GM21576 (cell line): ENCODE measurements at regions not wholly inside any gene's neighbourhood (a gene's known extent, or its start where the extent isn't known, plus 50 kb on each side); places are given as distances from the start of the nearest gene placed in this dataset.
"Not testable (repeated sequence)": the region's sequence is repeated elsewhere in the genome, so short reads cannot be mapped to it uniquely, and the experiment has no call there.

Source experiments
- ATAC-seq: cut with Tn5 transposase; IDR thresholded peaks from one replicate; pipeline ENCODE4 v1.9.1; 2021; ENCODE audit warnings: mild to moderate bottlenecking, moderate library complexity; ENCODE audit not compliant: unreplicated experiment

DNA sequence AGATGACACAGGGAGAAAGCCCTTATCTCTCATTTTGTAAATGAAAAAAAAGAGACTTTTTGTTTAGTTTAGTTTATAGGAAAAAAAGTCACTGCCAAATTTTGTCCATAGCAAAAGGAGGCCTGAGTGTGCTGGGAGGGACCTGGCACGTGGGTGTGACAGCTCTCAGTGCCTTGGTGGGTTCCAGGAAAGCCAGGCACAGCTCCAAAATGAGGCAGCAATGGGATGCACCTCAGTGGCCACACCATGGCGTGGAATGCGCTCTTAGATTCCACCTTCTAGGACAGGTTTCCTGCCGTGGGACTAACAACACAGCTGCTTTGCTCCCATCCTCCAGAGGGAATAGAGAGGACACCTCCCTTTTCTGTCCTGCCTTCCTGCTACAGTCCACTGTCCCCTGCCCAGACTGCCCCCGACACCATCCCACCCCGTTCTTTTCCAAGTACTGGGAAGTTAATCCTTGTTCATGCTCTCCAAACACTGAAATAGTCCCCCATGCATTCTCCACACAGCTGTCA, 207.6 kb downstream of the EMP1 start:
- no peak for ATAC-seq

- ATAC-seq, result not testable (repeated sequence)
These were observed 194.8 kb downstream of the EMP1 start for GRCh38 chr12:13391375-13391774.

DNA sequence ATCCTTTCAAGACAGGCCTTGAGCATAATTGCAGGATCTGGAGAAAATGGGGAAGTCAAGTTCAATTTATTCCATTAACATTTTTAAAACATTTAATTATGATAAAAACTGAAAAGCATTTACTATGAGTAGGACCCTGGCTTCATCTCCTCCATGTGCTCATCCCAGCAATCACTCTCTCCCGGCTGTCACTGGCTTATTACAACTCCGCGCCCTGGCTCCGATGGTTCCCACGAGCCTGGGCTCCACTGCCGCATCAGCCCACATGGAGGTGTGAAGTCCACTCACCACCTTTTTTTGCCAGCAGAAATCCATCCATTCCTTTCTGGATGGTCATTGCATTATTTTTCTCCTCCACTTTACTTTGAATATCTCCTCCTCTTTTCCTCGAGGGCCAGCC, 194.4 kb downstream of the EMP1 start:
- ATAC-seq, result no peak

DNA sequence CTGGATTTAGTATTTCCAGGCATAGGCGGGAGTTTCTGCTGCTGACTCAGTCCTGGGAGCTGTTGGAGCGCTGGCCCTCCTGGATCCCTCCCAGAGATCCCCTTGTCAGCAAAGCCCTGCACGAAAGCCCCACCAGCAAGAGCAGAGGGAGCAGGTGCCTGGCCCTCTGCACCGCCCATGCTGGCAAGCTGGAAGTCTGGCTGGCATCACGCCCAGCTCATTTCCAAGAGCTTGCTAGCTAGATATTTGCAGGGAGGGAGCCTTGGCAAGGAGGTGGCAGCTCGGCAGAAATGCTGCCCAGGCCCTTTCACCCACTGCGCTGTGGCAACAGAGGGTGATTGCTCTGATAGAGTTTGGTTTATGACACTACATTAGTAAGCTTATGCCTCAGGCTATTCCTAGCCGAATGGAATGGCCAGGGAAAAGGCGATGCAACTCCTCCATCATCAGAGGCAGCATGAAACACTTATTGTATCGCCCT, 193.9 kb downstream of the EMP1 start:
- ATAC-seq, result no peak

- ATAC-seq, result no peak
These were observed 190.6 kb downstream of the EMP1 start for GRCh38 chr12:13387101-13387500.

DNA sequence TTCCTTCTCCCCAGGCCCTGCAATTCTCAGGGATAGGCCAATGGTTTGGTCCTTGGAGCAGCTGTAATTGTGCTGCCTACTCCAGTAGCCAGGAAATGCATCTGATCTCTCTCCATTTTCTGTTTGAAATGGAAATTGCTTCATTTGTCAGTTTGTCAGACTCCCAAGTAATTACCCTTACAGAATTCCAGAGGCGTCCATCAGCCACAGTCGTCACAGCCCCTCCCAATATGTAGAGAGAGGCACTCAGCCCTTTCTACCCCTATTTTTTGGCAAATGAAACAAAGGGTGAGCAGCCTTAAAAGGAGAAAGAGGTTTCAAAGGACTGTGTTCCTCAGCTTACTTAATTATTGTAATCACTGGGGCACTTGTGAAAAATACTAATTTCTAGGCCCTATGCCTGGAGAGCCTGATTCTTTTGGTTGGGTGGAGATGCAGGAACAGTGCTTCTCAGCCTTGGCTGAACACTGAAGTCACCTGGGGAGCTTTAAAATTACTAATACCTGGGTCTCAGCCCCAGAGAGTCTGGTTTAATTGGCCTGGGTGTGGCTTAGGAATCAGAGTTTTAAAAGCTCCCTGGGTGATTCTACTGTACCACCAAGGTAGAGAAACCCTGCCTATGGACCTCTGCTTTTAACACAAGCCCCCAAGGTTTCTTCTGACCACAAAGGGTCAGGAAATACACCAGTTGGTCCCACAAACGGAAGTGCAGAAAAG, 190.0 kb downstream of the EMP1 start:
- ATAC-seq, result no peak

DNA sequence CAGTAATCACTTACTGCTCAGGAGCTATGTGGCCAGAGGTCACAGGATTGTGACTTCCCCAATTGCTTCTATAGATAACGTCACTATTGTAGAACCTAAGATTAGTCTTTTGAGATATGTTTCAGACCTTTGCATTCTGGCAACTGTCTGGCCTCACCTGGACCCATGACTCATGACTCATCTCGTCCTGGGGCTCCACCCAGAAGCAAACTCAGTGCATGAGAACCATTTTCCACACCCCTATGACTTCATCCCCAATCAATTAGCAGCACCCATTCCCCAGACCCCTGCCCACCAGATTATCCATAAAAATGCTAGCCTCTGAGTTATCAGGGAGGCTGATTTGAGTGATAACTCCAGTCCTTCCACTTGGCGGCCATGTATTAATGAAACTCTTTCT, 186.9 kb downstream of the EMP1 start:
- no peak for ATAC-seq

GRCh38 chr12:13380297-13380696, 183.8 kb downstream of the EMP1 start:
- ATAC-seq, result no peak

DNA sequence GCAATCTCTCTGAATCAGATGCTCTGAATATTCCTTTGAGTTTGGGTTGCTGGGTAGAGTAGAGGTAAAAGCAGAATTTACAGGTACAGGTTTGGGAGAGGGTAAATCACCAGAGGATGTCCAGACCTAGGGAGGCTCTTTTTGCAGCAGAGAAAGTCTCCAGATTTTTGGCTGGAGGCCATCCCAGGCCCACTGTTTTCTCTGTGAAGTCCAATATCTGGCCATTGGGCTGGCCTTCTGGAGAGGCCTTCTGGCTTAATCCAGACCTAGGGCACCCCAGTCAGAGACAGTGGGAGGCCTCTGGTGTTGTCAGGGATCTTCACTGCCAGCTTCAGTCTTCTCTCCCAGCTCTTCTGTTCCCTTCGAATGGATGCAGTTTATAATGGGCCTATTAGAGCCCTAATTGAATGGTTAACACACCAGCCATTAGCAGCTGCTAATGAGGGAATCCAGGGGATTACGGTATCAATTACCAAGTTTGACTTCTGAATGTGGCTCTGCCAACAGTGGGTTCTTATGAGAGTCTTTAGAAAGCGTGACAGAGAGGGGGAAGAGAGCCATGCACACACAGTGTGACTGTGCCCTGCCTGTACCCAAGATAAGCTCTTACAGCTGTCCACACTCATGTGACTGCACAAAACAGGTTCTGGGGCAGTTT, 183.1 kb downstream of the EMP1 start:
- ATAC-seq, result no peak

DNA sequence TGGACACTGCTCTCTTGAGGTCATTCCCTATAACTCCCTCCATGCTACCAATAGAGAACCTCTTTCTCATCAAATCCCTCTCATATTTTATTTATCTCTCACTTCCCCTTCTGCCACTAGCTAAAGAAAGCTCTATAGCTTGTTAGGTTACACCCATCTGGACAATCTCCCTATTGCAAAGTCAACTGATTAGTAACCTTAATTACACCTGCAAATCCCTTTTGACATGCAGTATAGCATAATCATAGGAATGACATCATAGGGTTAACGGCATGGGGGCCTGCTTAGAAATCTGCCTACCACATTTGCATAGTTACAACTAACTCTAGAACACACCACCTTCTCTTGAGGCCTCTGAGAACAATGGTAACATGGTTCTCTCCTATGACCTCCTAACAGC, 181.2 kb downstream of the EMP1 start:
- no peak for ATAC-seq

DNA sequence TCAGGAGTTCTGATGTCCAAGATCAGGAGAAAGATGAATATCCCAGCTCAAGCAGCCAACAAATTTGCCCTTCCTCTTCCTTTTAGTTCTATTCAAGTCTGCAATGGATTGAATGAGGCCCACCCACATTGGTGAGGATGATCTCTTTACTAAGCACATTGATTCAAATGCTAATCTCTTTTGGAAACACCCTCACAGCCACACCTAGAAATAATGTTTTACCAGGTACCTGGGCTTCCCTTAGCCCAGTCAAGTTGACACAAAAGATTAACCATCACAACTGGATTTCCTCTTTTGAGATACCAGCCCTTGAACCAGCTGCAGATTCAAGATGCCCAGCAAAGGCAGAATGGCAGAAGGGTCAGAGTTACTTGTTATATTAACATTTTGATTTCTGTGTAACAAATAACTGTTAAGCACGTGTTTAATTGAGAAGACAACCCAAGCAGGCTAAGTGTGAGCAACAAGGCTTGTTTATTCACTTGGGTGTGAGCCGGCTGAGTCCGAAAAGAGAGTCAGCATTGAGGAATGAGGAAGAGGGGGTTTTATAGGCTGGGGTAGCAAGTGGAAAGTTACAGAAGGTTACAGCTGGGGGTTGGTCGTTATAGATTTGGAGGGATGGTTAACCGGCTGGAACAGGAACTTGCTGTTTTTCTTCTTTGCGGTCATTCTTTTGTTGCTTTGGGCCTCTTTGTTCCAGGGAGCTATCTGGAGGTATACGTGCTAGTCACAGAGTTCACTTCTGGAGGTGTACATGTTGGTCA, 180.3 kb downstream of the EMP1 start:
- no peak for ATAC-seq

DNA sequence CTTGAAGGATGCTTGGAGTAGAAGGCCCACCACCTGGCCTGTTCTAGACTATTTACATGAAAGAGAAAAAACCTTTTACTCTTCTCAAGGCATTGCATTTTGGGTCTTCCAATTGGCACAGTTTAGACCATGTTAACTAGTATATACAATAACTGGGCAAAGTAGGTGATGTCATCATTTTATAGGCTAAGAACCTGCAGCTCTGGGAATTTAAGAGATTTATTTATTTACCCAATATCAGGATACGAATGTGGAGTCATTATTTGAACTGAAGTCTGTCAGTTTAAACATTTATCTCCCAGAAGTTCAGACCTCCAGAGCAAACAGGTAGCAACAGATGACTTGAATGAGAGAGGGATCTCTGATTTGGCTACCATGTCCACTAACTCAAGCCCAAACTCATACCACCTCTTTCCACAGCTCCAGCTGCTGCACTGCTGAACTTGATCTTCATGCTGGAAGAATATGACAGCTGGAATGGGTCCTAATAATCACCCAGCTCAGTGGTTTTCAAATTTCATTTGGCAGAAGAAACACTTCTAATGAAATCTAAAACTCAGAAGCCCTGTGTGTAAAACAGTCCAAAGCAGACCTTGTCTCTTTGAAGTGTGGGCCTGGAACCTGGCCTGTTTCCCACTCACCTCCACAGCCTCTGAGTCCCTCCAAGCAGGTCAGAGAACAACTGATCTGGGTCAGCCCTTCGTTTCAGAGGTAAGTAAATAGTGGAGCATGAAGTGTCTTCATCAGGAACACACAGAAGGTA, 179.2 kb downstream of the EMP1 start:
- ATAC-seq, result no peak

- no peak for ATAC-seq
These were observed 178.3 kb downstream of the EMP1 start for GRCh38 chr12:13374793-13375192.

DNA sequence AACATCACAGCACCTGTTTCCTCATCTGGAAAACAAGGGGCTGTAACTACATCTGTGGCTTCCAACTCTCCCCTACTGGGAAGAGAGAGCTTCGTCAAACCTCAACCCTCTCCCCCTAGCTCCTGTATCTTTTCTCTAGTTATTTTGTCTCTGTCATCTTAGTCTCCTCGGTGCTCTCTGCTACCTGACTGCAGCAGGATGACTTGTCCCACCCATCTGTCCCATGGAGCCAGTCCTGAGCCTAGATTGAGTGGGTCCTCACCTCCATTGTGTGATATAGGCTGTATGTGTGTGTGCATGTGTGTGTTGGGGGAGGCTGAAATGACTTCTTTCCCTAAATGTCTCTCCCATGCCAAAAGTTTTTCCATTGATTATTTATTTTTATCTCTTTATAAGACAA, 177.3 kb downstream of the EMP1 start:
- ATAC-seq, result no peak

- no peak for ATAC-seq
These were observed 176.6 kb downstream of the EMP1 start for GRCh38 chr12:13373131-13373530.

DNA sequence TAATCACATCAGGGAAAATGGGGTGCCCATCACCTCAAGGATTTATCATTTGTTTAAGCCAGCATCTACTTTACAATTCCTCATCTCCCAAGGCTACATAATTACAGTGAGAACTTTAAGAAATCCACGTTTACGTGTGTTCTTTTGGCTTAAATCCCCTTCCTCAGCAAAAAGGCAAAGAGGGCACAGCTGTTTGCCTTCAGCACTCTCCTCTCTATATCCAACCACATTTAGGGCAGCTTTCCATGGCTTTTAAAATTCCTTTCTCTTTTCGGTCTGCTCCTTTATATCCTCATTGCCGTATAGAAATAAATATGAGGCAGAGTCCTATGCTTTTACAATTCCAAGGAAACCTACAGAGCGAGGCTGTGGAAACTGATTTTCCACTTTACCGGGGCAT, 175.9 kb downstream of the EMP1 start:
- no peak for ATAC-seq

DNA sequence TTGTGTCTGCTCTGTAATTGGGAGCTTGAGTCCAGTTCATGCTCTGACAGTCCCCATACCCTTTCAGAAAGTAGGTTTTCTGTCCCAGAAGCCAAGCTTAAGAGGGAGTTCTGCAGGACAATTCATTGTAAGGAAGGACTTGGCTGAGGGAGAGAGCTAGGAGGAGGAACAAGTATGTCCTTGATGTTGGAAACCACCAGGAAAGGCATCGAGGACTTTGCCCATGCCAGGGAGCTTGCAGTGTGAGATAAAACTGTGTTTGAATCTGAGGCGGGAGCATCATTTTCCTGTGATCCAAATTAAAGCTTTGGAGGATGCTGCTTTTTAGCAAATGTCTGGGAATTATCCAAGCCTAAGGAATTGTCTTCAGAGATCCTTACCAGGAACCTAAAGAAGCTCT, 175.3 kb downstream of the EMP1 start:
- no peak for ATAC-seq

- ATAC-seq, result no peak
These were observed 174.8 kb downstream of the EMP1 start for GRCh38 chr12:13371367-13371766.

DNA sequence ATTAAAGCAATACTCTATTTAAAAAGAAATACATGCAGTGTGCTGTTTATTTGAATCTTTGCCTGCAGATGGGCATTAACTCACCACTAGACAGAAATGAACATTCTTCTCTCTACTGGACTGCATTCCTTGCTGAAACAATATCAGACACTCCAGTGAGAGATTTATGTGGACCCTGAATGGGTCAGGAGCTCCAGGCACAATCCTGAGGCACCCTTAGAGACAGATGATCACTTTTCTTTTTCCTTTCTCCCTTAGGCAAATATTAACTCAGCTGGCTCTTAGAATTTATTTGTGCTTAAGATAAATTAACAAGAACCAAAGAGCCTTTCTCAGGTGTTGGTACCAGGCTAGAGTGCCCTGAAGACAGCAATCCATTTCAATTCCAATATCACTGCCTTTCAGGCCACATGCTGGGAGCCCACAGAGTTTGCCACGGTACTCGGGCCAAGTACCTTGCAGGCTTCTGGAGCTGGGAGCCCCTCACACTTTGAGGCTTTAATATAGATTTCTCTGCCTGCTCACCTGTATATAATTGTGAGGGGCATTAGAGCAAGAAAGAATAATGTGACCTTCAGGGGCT, 173.0 kb downstream of the EMP1 start:
- no peak for ATAC-seq

GRCh38 chr12:13368971-13369370, 172.4 kb downstream of the EMP1 start:
- ATAC-seq, result no peak

- ATAC-seq, result no peak
These were observed 171.9 kb downstream of the EMP1 start for GRCh38 chr12:13368431-13368830.
